Neural cell (in vitro differentiated cells): ENCODE measurements at regions not wholly inside any gene's neighbourhood (a gene's known extent, or its start where the extent isn't known, plus 50 kb on each side); places are given as distances from the start of the nearest gene placed in this dataset.

Experiments
- H2AFZ ChIP-seq: fragments of 200-600, 300-800 bp; sonication (generic), shearing (Covaris generic); 2 replicates; pipeline ENCODE4 v1.6.0; 2014; ENCODE audit warnings: low read depth, mild to moderate bottlenecking, antibody characterized with exemption, low read length, moderate library complexity
- H3F3A ChIP-seq: fragments of 200-600 bp; shearing (Covaris generic); 2 replicates; pipeline ENCODE4 v1.6.1; 2016; ENCODE audit warnings: mild to moderate bottlenecking, moderate library complexity, mixed read lengths, antibody characterized with exemption, low read length; ENCODE audit not compliant: insufficient read depth, poor library complexity, severe bottlenecking
- H3K27ac ChIP-seq: fragments of 200-600, 300-800 bp; sonication (generic), shearing (Covaris generic); 2 replicates; pipeline ENCODE4 v1.5.1; 2014; ENCODE audit warnings: mild to moderate bottlenecking, low read length, moderate library complexity
- H3K27me3 ChIP-seq: fragments of 300-800, 200-600 bp; sonication (generic), shearing (Covaris generic); 2 replicates; pipeline ENCODE4 v1.6.0; 2014; ENCODE audit warnings: mild to moderate bottlenecking, low read depth, low read length, moderate library complexity; ENCODE audit not compliant: insufficient read depth
- H3K36me3 ChIP-seq: fragments of 300-800, 200-600 bp; sonication (generic), shearing (Covaris generic); 2 replicates; pipeline ENCODE4 v1.5.1; 2014; ENCODE audit warnings: mild to moderate bottlenecking, antibody characterized with exemption, low read length, moderate library complexity; ENCODE audit not compliant: insufficient read depth
- H3K4me2 ChIP-seq: fragments of 300-800, 200-600 bp; sonication (generic), shearing (Covaris generic); 2 replicates; pipeline ENCODE4 v1.6.0; 2014; ENCODE audit warnings: mild to moderate bottlenecking, low read length
- H3K4me3 ChIP-seq: fragments of 300-800, 200-600 bp; sonication (generic), shearing (Covaris generic); 2 replicates; pipeline ENCODE4 v1.5.1; 2014; ENCODE audit warnings: mild to moderate bottlenecking, low read length, moderate library complexity
- H3K79me2 ChIP-seq: fragments of 200-600 bp; shearing (Covaris generic); replicated peaks from 2 replicates; pipeline ENCODE4 v1.6.0; 2014; ENCODE audit warnings: mild to moderate bottlenecking, low read length, moderate library complexity; ENCODE audit not compliant: insufficient read depth
- H3K9ac ChIP-seq: fragments of 300-800, 200-600 bp; sonication (generic), shearing (Covaris generic); 2 replicates; pipeline ENCODE4 v1.6.1; 2016; ENCODE audit warnings: mild to moderate bottlenecking, low read length, mixed read lengths
- H3K9me2 ChIP-seq: fragments of 200-600 bp; shearing (Covaris generic); 2 replicates; pipeline ENCODE4 v1.6.1; 2016; ENCODE audit warnings: mild to moderate bottlenecking, low read length, mixed read lengths; ENCODE audit not compliant: insufficient read depth
- H3K9me3 ChIP-seq: fragments of 200-600, 300-800 bp; sonication (generic), shearing (Covaris generic); 2 replicates; pipeline ENCODE4 v1.6.1; 2016; ENCODE audit warnings: mild to moderate bottlenecking, mixed run types, low read length, moderate library complexity, mixed read lengths
- H4K20me1 ChIP-seq: fragments of 200-600 bp; shearing (Covaris generic); 2 replicates; pipeline ENCODE4 v1.6.1; 2016; ENCODE audit warnings: mild to moderate bottlenecking, mixed run types; ENCODE audit not compliant: insufficient read depth
- EP300 ChIP-seq: fragments of 450-650 bp; conservative IDR thresholded peaks from 2 replicates; pipeline ENCODE4 v1.6.1; 2014; ENCODE audit warnings: antibody characterized with exemption, mild to moderate bottlenecking, moderate library complexity; ENCODE audit not compliant: poor library complexity, severe bottlenecking
- EZH2 ChIP-seq: fragments of 200-600, 300-800 bp; shearing (Covaris generic), sonication (generic); IDR thresholded peaks from 2 replicates; pipeline ENCODE4 v1.6.1; 2014; ENCODE audit warnings: antibody characterized with exemption, low read length, borderline replicate concordance, mild to moderate bottlenecking; ENCODE audit not compliant: insufficient read depth, poor library complexity, severe bottlenecking
- MXI1 ChIP-seq: fragments of 450-650 bp; conservative IDR thresholded peaks from 2 replicates; pipeline ENCODE4 v1.6.1; 2014; ENCODE audit warnings: antibody characterized with exemption, mild to moderate bottlenecking; ENCODE audit not compliant: poor library complexity, severe bottlenecking
- POLR2AphosphoS5 ChIP-seq: IDR thresholded peaks from 2 replicates; pipeline ENCODE4 v1.6.1; 2012
- RAD21 ChIP-seq: fragments of 450-650 bp; conservative IDR thresholded peaks from 2 replicates; pipeline ENCODE4 v1.6.1; 2014; ENCODE audit warnings: antibody characterized with exemption, mild to moderate bottlenecking, moderate library complexity
- REST ChIP-seq: IDR thresholded peaks from 2 replicates; pipeline ENCODE4 v1.6.1; 2012; ENCODE audit warnings: borderline replicate concordance
- SMC3 ChIP-seq: fragments of 450-650 bp; conservative IDR thresholded peaks from 2 replicates; pipeline ENCODE4 v1.6.1; 2014; ENCODE audit warnings: antibody characterized with exemption, mild to moderate bottlenecking, moderate library complexity; ENCODE audit not compliant: poor library complexity
- TAF1 ChIP-seq: IDR thresholded peaks from 2 replicates; pipeline ENCODE4 v1.6.1; 2012; ENCODE audit warnings: low read depth
- TF ChIP-seq, protein P1 (sequence below): fragments of 450-650 bp; IDR thresholded peaks from 2 replicates; pipeline ENCODE4 v1.5.1; 2014; ENCODE audit warnings: antibody characterized with exemption, mild to moderate bottlenecking, moderate library complexity; ENCODE audit not compliant: poor library complexity, severe bottlenecking

- Histone ChIP-seq H3K79me2 (no peaks in the 10 kb centered on the region), H2AFZ (no peak overlapping the region), H3K9me3 (no peaks in the 10 kb centered on the region), H3K27me3 (no peaks in the 10 kb centered on the region), H3K9ac (no peak overlapping the region), H3K36me3 (no peaks in the 10 kb centered on the region), H3K4me2 (no peak overlapping the region), H3K27ac (no peak overlapping the region), H3F3A (no peaks in the 10 kb centered on the region), H3K4me3 (no peak overlapping the region), H3K9me2 (no peaks in the 10 kb centered on the region), H4K20me1 (no peaks in the 10 kb centered on the region)
- TF ChIP-seq EZH2 = no peak
- no peak for TF ChIP-seq EP300
- no peak for TF ChIP-seq RAD21
- no peak for TF ChIP-seq MXI1
- no peak for TF ChIP-seq REST
- TF ChIP-seq POLR2AphosphoS5 = no peak
- no peak for TF ChIP-seq SMC3
- no peak for TF ChIP-seq TAF1
- TF ChIP-seq, protein P1, sequence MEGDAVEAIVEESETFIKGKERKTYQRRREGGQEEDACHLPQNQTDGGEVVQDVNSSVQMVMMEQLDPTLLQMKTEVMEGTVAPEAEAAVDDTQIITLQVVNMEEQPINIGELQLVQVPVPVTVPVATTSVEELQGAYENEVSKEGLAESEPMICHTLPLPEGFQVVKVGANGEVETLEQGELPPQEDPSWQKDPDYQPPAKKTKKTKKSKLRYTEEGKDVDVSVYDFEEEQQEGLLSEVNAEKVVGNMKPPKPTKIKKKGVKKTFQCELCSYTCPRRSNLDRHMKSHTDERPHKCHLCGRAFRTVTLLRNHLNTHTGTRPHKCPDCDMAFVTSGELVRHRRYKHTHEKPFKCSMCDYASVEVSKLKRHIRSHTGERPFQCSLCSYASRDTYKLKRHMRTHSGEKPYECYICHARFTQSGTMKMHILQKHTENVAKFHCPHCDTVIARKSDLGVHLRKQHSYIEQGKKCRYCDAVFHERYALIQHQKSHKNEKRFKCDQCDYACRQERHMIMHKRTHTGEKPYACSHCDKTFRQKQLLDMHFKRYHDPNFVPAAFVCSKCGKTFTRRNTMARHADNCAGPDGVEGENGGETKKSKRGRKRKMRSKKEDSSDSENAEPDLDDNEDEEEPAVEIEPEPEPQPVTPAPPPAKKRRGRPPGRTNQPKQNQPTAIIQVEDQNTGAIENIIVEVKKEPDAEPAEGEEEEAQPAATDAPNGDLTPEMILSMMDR = no peak
Observed at GRCh38 chr11:81388326-81388725, 1345.3 kb downstream of the FAM181B start.

DNA sequence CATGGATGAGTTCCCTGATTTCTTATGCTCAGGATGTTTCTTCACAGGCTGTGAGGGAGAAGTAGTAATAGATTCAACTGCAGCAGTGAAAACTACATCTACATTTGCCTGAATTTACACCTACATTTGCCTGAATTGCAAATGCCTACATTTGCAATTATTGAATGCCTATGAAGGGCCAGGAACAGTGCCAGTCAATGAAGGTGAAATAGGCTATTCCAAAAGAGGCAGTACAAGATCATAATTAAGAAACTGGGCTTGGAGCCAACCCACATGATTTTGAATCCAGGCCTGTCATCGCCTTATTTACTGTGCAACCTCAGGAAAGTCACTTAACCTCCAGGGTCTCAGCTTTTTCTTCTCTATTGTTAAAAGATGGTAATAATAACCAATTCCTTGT, 1353.3 kb downstream of the FAM181B start:
- no peaks in the 10 kb centered on the region for H3K79me2 ChIP-seq
- H3K27me3 ChIP-seq = no peaks in the 10 kb centered on the region
- no peak overlapping the region for H3K4me3 ChIP-seq
- no peaks in the 10 kb centered on the region for H3F3A ChIP-seq
- no peaks in the 10 kb centered on the region for H4K20me1 ChIP-seq
- H3K9me2 ChIP-seq = no peaks in the 10 kb centered on the region
- no peaks in the 10 kb centered on the region for H3K36me3 ChIP-seq
- H3K4me2 ChIP-seq = no peak overlapping the region
- H3K9ac ChIP-seq = no peak overlapping the region
- H2AFZ ChIP-seq = no peak overlapping the region
- no peak overlapping the region for H3K27ac ChIP-seq
- TF ChIP-seq EZH2 (no peak), MXI1 (no peak), REST (no peak), EP300 (no peak), TAF1 (no peak), RAD21 (no peak), POLR2AphosphoS5 (no peak), SMC3 (no peak)
- TF ChIP-seq, protein P1 = no peak
- no peaks in the 10 kb centered on the region for H3K9me3 ChIP-seq
